Cardiac septum (tissue), 1 donor: ENCODE measurements at regions not wholly inside any gene's neighbourhood (a gene's known extent, or its start where the extent isn't known, plus 50 kb on each side); places are given as distances from the start of the nearest gene placed in this dataset.
"Not testable (repeated sequence)": the region's sequence is repeated elsewhere in the genome, so short reads cannot be mapped to it uniquely, and the experiment has no call there.

Source experiments
- DNase-seq: peaks from one replicate; pipeline ENCODE4 v3.0.0-alpha.2; 2020; ENCODE audit warnings: low spot score
- intact Hi-C: fragments of 100-400 bp; cut with DNase I; formaldehyde crosslinking; loops from one replicate; pipeline ENCODE4 v1.14.0; 2022
- donor health status: DM: no; HTN: no; CAD: no.

- no peak for DNase-seq
- intact Hi-C loops = no loop called here
These were observed 871.7 kb downstream of the FAM133A start for GRCh38 chrX:94545722-94546121.

DNA sequence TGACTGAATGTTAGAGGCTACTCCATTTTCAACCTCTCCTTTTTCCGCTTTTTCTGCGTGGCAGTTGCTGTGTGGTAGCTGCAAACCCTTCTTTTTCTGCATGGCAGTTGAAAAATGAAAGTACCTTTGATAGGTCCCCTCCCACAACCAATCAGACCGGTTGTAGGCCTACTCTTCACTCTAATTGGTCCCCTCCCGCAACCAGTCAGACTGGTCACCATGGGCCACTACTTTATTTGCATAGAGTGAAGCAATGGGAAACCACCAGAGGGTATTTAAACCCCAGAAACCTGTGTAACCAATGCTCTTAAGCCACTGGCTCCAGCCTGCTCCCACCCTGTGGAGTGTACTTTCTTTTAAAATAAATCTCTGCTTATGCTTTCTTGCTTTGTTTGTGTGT lies 877.8 kb downstream of the FAM133A start:
- no peak for DNase-seq
- intact Hi-C loops = no loop called here

- no peak for DNase-seq
- intact Hi-C loops = no loop called here
These were observed 886.9 kb downstream of the FAM133A start for GRCh38 chrX:94560930-94561329.

GRCh38 chrX:94576367-94577004 lies 902.5 kb downstream of the FAM133A start:
- intact Hi-C loops = no loop called here
- DNase-seq = no peak

DNA sequence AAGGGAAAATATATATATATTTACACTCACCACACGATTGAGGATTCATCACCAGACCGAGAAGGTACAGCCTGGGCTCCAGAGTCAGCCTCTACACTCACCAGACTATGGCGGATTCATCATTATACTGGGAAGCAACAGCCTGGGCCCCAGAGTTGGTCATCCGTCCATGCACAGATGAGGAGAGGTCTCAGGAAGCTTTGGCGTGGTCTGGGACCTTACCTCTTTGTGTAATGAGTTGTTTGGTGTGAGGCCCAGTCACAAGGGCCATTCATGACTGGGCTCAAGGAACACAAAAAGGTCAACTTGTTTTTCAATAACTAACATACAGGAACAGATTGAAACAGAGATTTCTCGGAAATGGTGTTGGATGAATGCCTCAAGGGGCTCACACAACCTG lies 926.1 kb downstream of the FAM133A start:
- intact Hi-C loops = no loop called here
- no peak for DNase-seq

DNA sequence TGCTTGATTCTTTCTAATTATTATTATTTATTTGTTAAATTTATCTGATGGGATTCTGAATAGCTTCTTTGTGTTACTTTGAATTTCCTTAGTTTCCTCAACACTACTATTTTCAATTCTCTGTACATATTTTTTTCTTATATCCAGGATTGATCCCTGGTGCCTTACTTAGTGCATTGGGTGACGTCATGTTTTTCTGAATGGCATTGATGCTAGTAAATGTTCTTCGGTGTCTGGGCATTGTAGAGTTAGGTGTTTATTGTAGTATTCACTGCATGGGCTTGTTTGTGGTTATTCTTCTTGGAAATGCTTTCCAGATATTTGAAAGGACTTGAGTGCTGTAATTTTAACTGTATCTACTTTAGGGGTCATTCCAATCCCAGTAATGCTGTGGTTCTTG lies 938.1 kb downstream of the FAM133A start:
- intact Hi-C loops = no loop called here
- DNase-seq = no peak

DNA sequence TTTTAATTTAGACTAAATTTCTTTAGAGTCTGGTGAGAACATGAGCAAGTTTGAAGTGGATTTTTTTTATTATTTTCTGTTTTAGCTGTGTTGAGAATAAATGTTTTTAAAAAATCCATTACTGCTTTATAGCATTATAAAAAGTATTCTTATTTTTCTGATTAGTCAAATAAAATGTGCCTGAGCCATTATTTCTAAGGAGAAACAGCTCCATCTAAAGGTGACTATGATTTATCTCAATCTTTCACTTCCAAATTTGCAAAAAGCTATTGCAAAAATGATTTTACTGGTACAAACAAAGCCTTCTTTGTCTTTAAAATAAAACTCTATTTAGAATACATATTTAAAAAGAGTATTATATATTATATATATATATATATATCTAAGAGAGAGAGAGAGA lies 959.2 kb downstream of the FAM133A start:
- no peak for DNase-seq
- intact Hi-C loops = no loop called here

DNA sequence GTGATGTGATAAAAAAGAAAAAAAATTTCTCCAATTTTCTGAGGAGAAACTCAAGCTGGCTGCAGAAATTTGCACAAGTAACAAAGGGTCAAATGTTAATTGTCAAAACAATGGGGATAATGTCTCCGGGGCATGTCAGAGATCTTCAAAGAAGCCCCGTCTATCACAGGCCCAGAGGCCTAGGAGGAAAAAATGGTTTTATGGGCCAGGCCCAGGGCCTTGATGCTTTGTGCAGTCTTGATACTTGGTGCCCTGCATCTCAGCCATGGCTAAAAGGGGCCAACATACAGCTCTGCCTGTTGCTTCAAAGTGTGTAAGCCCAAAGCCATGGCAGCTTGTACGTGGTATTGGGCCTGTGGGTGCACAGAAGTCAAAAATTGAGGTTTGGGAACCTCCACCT lies 961.0 kb downstream of the FAM133A start:
- intact Hi-C loops = no loop called here
- no peak for DNase-seq

DNA sequence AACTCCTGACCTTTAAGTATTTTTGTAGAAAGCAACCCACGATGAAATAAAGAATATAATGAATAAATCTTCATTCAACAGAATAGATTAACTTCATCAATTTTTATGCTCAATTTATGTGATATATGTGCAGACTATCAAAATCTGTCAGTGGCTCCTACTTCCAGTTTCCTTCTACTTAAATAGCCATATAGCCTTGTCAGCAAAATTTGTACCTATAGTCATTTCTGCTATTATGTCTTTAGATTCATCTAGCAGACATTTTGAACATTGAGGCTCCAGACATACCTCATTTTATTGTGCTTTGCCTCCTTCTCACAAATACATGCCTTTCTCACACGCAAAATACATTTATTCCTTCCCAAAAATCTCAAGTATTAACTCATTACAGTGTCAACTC lies 971.7 kb downstream of the FAM133A start:
- intact Hi-C loops = no loop called here
- DNase-seq = no peak

DNA sequence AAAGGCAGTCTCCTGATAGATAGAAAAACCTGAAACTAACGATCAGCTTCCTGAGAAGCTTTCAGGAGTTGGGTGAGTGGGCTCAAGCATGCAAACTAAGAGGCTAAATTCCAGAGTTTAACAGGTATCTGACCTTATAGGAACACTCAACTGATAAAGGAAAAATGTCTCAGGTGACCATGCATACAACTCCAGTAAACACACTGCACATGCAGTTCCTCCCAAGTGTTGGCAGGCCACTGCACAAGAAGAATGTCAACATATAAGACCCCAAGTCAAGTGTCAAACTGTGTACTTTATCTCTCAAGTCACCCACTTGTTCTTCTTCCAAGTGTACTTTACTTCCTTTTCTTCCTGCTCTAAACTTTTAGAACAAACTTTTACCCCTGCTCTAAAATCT lies 981.2 kb downstream of the FAM133A start:
- intact Hi-C loops = no loop called here
- no peak for DNase-seq

GRCh38 chrX:94662689-94663088 lies 988.7 kb downstream of the FAM133A start:
- no peak for DNase-seq
- intact Hi-C loops = no loop called here

DNA sequence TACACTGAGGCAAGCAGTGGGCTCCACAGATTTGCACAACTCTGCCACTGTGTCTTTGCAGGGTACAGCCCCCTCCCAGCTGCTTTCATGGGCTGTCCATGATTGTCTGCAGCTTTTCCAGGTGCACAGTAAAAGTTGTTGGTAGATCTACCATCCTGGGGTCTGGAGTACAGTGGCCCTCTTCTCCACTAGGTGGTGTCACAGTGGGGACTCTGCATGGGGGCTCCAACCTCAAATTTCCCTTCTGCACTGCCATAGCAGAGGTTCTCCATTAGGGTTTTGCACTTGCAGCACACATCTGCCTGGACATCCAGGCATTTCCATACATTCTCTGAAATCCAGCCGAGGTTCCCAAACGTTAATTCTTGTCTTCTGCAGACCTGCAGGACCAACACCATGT lies 1002.3 kb downstream of the FAM133A start:
- DNase-seq = no peak
- intact Hi-C loops = no loop called here

DNA sequence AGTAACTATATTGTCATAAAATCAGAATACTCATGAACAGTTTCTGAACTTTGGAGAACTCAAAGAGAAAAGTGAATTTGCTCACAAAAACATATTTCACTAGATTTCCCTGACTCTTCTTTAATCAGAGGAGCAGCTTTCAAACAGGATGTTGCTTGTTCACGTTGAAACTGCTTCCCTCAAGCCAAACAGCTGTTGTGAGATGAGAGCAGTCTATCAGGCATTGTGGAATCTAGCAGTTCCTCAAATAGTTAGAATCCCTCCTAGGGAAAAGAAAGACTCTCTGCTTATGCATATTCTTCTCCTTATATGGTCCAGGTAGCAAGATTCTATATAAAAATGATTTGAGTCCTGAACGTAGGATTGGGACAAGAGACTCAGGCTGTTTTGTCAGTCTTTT lies 1012.1 kb downstream of the FAM133A start:
- intact Hi-C loops = no loop called here
- no peak for DNase-seq

DNA sequence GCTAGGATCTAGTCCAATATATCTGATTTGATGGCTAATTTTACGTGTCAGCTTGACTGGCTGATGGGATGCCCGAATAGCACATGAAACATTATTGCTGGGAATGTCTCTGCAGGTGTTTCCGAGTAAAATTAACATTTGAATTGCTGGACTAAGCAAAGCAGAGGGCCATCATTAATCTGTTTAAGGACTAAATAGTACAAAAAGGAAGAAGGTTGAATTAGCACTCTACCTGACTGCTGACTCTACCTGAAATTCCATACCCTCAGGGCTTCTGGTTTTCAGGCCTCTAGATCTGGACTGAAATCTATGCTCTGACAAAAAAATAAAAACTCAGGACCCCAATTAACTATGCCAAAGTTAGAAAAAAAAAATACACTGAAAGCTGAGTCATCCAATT lies 1021.9 kb downstream of the FAM133A start:
- intact Hi-C loops = no loop called here
- no peak for DNase-seq

- intact Hi-C loops, DNase-seq: not testable (repeated sequence)
These were observed 1030.6 kb downstream of the FAM133A start for GRCh38 chrX:94704348-94705256.

DNA sequence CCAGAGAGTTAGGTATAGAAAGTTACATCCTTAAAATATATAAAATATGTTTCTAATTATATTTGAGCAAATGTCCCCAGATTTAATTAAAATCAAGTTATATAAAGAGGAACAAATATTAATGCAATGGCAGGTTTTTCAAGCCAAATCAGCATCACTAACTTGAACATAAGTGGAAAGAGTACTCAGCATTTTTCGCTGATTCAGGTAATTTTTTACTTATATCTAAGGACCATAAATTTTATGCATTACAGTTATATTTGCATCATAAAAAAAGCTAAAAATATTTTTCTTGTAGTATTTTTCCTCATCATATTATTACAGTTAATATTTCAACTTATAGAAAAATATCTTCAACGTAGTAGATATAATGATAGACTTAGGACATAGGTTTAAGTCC lies 1047.4 kb downstream of the FAM133A start:
- intact Hi-C loops = no loop called here
- no peak for DNase-seq

- intact Hi-C loops = no loop called here
- DNase-seq = no peak
These were observed 1048.6 kb downstream of the FAM133A start for GRCh38 chrX:94722578-94722977.

GRCh38 chrX:94742772-94743171 lies 1068.8 kb downstream of the FAM133A start:
- no peak for DNase-seq
- intact Hi-C loops = no loop called here

GRCh38 chrX:94743478-94743877 lies 1069.5 kb downstream of the FAM133A start:
- no peak for DNase-seq
- intact Hi-C loops = no loop called here

- no peak for DNase-seq
- intact Hi-C loops = no loop called here
These were observed 1070.8 kb downstream of the FAM133A start for GRCh38 chrX:94744786-94745185.

DNA sequence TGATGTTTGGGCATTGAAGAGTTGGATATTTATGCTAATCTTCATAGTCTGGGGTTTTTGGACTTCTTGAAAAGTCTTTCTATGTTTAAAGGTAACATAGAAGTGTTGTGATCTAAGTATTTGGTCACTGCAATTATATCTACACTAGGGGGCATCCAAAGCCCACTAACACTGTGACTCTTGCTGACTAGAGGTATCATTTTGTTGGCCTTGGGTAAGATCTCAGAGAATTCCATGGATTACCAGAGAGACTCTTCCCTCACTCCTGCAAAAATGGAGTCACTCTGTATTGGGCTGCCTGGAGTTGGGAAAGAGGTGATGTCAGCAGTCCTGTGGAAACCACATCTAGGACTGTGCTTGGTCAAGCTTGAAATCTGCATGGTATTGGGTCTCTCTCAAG lies 1077.6 kb downstream of the FAM133A start:
- no peak for DNase-seq
- intact Hi-C loops = no loop called here
